Stimulated activated CD8-positive, alpha-beta memory T cell treated with anti-CD3 and anti-CD28 coated beads, Interleukin-7, amount 100 ng/mL, for 48 hours (primary cell): ENCODE measurements at regions not wholly inside any gene's neighbourhood (a gene's known extent, or its start where the extent isn't known, plus 50 kb on each side); places are given as distances from the start of the nearest gene placed in this dataset.

ENCODE experiments used
- DNase-seq, 2 donors: peaks; one replicate each; pipeline ENCODE4 v3.0.0-alpha.2; 2020; ENCODE audit warnings: low read depth in 1 of 2; ENCODE audit errors: extremely low read depth in 1 of 2

DNA sequence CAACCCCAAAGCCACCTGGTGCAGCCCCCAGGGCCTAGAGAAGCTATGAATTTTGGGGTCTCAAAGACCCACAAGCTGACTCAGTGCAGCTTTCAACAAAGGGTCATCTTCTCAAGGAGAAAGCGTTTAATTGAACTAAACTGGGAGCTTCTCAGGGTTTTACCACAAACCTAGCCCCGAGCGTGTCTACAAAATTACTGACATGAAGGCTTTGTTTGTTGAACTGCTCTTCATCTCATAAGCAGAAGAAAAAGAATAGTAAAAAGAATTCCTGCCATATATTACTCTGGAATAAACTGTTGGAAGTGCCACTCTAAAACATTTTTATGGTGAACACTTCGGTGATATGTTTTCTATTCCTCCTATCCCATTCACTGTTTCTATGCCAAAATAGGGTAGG is 50.8 kb upstream of the INCENP start:
- DNase-seq: no peak

DNA sequence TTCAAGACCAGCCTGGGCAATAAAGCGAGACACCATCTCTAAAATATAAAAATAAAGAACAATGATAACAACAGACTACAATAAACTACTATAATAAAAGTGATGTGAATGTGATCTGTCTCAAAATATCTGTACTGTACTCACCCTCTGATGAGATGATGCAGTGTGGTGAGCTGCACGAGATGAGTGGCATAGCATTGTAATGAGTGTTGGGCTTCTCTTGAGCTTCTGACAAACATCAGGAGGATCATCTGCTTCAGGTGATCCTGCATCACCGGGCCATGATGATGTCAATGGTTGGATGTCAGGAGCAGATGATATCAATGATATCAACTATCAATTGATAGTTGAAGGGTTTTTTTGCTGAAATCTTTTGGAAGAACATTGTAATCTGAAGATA is 52.4 kb upstream of the INCENP start:
- no peak for DNase-seq

DNA sequence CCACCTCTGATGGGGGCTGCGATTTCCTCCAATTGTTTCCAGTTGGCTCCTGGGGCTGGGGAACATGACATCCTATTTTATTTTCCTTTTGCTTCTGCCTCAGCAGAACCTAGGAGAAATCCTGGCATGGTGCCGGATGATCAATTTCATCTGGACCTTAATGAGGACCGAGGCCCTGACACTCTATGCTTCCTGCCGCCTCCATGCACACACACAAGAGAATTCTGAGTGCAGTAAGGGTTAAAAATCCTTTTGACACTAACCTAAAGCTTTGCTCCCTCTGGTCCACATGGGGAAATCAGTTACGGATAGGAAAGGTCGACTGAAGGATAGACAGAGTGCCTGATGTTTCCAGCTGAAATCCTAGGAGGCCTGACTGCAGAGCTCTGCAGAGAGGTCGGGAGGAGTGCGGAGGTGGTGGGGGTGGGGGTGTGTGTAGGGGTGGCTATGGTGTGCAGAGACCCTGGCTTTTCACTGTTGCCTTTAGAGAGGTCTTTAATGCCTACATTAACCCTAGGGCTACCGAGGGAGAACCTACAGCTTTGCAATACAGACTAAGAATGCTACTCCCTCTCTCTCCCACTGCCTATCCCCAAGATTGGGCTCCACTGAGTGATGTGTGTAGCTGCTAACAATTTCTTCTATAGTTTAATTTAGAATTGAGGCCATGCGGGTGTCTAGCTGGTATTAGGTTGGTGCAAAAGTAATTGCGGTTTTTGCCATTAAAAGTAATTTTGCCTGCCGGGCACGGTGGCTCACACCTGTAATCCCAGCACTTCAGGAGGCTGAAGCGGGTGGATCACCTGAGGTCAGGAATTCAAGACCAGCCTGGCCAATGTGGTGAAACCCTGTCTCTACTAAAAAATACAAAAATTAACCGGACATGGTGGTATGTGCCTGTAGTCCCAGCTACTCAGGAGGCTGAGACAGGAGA is 53.6 kb upstream of the INCENP start:
- DNase-seq: no peak

DNA sequence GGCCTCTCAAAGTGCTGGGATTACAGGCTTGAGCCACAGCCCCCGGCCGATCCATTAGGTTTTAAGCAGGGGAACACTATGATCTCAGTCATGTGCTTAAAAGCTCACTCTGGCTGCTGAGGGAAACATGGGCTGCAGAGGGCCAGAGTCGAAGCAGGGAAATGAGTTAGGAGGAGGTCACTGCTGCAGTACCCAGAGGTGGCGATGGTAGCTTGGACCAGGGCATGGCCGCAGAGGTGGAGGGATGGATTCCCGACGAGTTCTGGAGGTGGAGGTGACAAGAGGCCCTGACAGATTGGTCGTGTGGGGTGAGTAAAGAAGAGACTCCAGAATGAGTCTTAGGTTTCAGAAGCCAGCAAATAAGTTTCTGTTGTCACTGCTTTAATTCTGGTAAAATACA is 54.4 kb upstream of the INCENP start:
- DNase-seq: no peak

DNA sequence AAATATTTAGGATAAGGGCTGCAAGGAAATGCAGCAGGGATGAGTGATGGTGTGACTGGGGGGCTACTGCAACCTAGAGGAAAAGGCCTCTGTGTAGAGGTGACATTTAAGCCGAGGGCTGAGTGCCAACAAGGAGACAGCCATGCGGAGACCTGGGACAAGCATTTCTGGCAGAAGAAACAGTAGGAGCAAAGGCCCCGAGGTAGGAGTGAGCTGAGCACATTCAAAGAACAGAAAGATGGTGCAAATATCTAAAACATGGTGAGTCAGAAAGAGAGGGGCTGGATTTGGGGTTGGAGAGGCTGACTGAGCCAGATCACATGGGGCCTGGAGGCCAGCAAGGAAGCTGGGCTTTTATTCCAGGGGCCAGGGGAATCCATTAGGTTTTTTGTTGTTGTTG is 55.1 kb upstream of the INCENP start:
- no peak for DNase-seq

DNA sequence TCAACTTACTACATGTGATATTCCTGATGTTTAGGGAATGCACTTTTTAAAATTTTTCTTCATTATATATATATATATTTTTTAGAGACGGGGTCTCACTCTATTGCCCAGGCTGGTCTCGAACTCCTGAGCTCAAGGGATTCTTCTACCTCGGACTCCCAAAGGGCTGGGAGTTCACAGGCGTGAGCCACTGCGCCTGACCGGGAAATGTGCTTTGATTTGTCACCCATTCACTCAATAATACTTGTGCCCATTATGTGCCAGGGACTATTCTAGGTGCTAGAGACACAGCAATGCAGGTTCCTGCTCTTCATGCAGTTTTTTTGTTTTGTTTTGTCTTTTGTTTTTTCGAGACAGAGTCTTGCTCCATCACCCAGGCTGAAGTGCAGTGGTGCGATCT is 56.1 kb upstream of the INCENP start:
- DNase-seq: no peak

DNA sequence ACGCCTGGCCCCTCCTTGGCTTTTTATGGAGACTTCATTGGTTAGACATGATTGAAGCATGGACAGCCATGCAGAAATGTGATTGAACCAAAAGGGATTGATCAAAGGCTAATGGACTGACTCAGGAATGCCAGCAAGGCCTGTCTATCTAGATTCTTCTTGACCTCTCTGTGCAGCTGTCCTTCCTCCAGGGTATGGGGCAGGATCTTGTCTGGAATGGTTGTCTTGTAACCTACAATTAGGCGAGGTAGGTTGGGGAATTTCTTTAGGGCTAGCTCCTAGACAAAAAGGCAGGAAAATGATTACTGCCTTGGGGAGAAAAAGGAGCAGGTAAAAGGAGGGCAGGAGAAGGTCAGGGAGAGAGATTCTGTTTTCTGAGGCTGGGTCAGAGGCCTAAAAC is 59.6 kb upstream of the INCENP start:
- no peak for DNase-seq

DNA sequence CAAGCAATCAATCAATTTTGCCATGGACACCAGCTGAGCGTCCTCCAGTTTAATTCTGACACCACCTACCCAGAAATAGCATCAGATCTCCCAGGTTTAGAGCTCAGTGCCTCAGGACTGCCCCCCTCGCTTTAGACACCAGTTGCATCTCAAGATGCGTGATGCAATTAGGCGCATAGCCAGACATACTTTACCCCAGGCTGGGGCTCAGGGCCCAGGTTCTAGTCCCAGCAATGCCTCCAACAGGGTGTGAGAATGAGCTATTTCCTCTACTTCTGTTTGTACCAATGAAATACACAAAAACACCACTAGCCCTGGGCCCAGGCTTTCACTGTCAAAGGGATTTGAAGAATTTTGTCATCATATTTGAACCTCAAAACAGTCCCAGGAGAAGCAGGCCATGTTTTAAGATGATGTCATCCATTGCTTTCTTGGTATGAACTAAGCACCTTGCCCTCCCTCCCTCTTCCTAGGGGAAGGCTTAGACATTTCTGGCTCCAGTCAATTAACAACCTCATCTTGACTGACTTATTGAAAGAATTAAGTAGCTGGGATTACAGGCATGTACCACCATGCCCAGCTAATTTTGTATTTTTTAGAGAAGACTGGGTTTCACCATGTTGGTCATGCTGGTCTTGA is 61.5 kb upstream of the INCENP start:
- no peak for DNase-seq

DNA sequence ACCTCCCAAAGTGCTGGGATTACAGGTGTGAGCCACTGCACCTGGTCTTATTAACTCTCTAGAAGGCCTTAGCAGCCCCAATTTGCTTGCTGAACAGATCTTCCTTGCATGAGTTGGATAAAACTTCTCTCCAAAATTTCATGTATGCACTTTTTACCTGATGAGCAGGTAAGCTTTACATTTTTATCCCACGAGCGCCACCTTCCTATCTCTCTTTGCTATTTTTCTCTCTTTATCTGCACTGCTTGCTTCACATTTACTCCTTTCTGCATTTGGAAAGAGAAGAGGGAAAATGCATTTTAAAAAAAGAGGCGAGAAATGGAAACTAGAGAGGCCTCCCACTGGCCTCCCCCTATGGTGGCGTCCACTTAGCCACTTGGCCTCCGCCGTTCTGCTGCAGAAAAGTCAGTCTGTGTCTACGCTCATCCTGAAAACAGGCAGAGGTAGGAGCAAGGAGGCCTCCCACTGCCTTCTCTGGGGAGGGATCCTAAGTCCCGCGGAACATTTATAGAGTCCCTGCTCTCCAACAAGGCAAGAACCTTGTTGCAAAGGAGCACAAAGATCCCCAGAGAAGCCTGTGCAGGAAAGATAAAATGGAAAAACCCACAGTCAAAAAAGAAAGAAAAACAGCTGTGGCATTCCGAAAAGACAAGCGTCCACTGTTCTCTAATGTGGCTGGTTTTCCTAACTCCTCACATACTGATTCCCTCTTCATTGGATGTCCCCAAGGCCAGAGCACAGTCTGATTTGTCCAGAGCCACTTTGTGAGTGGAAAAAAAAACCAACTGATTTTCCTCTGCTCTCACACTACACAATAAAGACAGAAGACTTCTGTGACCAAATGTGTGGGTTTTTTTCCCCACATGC is 62.2 kb upstream of the INCENP start:
- no peak for DNase-seq

DNA sequence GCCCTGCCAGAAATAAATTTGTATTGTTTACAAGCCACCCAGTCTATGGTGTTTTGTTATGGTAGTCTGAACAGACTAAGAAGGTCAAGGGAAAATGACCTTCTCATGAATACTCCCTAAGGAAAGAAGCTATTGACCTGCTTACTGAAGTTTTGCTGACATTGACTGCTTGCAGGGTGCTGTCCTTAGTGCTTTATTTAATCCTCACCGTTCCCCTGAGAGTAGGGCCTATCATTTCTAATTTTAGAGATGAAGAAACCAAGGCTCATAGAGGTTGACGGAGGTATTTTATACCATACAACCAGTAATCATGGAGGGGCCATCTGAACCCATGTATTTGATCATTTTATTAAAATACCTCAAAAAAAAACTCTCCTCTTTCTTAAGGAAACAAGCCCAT is 66.7 kb upstream of the INCENP start:
- DNase-seq: no peak

DNA sequence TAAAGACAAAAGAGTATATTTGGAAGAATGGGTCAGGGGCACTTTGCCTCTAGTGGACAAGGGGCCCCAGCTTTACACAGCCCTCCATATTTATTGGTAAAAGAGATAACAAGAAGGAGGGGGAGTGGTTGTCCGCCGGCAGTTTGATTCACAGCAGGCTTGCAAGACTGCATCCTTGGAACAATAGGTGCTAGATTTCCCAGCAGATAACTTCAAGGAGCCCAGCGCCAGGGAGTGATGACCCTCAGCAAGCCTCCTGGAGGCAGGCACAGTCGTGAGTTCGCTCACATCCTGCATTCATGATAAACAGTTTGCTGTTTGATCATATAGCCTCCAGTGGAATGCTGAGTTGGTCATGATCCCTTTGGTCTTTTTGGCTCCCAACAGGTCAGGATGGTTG is 67.8 kb upstream of the INCENP start:
- DNase-seq: no peak

DNA sequence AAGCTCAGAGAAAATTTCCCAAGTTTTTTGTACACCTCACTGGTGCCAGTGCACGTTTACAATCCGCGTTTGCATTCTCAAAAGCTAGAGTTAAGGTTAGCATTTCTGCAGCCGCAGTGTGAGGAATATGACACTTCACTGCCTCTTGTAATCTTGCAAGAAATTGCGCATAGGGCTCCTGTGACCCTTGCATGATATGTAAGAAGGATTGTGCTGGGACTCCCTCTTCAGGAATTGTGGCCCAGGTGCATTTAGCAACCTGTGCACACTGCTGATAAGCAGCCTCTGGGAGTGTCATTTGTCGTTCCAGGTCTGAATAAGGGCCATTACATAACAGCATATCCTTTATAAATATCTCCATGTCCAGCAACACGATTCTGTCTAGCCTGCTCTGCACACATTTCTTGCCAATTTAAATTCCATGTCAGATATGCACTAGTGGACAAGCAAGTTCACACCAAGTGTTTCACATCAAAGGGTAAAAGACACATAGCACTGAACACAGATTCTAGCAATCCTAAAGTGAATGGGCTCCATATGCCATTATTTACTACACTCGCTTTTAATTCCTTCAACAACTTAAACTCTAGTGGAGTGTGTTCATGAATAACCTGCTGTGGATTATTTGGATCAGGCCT is 69.2 kb upstream of the INCENP start:
- DNase-seq: no peak

DNA sequence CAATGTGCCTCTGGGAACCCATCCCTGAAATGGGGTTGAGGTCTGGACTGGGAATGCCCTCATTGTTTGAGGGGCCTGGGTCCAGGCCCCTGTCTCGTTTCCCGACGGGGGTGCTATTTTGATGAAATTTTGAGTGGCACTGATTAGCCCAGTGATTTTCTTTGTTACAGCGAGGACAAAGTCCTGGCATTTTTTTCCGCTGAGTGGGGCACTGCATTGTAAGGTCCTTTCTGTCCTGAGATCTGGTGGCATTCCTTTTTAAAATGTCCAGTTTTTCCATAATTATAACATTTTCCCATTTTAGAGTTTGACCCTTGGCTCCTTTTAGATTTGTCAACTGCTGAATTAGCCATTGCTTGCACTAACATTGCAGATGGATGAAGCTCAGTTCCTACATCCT is 69.7 kb upstream of the INCENP start:
- no peak for DNase-seq

DNA sequence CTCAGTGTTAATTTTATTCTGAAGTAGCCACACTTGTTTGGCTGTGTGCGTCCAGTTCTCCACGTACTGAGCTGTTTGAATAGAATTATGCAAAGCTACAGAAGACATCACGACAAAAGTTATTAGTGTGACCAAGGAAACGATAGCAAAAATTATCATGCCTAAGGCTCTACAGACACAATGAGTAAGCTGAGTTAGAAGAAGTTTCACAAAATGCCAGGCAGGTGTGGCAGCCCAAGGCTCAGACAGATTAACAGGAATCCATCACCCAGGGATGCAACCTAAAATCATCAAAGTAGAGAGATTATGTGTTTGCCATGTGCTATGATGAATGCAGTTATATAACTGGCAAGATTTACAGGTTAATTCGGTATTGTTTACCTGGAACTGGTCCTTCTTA is 73.1 kb upstream of the INCENP start:
- no peak for DNase-seq

DNA sequence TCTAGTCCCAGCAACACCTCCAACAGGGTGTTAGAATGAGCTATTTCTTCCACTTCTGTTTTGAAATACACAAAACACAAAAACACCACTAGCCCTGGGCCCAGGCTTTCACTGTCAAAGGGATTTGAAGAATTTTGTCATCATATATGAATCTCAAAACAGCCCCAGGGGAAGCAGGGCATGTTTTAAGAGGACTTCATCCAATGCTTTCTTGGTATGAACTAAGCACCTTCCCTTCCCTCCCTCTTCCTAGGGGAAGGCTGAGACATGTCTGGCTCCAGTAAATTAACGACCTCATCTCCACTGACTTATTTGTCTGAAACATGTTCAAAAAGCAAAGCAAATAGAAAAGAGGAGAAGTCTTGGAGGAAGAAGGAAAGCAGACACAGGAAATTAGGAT is 75.7 kb upstream of the INCENP start:
- no peak for DNase-seq

DNA sequence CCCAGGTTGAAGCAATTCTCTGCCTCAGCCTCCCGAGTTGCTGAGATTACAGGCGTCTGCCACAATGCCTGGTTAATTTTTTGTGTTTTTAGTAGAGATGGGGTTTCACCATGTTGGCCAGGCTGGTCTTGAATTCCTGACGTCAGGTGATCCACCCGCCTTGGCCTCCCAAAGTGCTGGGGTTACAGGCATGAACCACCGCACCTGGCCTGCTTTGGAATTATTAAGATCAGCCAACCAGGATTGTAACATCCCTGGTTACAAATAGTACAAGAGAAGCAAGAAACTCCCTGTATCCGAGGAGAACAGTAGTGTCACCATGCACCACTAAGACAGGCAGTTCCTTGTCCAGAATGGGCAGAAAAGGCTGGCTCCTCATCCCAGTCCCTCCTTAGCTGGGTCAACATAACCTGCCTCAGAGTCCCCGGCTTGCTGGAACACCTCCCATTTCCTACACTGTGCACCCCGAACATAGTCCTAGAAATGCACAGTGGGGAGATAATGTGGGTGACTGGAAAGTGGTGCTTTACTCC is 77.2 kb upstream of the INCENP start:
- DNase-seq: no peak

DNA sequence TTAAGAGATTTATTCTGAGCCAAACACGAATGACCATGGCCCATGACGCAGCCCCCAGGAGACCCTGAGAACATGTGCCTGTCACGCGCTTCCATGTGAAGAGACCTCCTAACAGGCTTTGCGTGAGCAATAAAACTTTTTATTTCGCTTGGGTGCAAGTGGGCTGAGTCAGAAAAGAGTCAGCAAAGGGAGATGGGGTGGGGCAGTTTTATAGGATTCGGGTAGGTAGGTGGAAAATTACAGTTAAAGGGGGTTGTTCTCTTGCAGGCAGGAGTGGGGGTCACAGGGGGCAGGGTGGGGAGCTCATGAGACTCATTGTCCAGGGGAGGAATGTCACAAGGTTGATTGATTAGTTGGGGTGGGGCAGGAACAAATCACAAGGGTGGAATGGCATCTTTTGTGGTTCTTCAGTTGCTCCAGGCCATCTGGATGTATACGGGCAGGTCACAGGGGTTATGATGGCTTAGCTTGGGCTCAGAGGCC is 77.2 kb upstream of the FTH1 start:
- no peak for DNase-seq

DNA sequence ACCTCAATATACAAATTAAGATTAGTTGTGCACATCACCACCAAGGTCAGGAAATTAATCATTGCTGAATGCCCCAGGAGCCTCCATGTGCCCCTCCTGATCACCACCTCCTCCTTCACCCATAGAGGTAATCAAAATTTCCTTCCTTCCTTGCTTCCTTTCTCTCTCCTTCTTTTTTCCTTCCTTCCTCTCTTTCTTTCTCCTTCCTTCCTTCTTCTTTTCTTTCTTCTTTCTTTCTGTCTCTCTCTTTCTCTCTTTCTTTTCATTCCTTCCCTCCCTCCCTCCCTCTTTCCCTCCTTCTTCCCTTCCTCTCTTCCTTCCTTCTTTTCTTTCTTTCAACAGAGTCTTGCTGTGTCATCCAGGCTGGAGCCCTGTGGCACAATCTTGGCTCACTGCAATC is 67.9 kb upstream of the FTH1 start:
- no peak for DNase-seq

DNA sequence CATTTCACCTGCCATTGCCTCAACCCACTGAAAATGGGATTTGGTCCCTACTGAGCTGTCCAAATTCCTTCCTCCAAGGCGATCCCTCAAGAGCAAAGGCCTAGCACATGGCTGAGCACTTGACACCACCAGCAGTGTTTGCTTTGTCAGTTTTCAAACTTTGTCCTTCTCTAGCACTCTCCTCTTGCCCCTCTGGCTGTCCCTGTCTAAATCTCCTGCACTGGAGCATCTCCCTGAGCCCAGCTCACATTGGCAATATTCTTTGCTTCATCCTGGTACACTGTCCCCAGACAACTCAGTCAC is 66.6 kb upstream of the FTH1 start:
- no peak for DNase-seq

DNA sequence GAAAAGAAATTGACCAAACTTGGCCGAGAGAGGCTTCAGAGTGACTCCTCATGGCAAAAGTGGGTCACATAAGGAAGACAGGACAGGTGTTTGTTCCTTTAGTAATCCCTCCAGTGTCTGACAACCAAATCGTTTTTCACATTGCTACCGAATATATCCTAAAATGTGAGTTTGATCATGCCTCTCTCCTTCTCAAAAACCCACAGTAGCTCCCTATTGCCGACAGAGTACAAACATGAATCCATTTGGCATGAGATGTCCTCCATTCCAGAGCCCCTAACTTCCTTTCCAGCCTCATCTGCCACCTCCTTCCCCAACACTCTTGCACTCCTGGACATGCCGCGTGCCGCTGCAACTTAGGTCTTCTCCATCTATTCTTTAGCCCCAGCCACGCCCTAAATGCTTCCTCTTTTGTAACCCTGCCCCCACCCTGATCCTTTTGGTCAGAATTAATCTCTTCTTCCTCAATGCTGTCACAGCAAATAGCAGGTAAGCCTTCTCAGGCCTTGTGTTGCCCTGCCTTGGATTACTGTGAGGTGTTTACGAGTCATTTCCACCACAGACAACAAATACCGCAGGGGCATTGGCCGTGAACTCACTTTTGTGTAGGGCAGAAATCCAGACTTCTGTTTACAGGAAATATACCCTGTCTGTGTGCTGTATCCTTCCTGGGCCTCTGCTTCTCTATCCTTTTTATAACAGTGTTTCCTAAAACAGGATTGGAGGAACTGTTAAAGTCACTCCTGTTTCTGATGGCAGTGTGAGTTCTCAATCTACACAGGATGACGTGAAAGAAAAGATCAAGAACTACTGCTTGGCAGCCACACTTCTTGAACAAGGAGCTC is 66.0 kb upstream of the FTH1 start:
- no peak for DNase-seq
